HG03175 (cell line): ENCODE measurements at regions not wholly inside any gene's neighbourhood (a gene's known extent, or its start where the extent isn't known, plus 50 kb on each side); places are given as distances from the start of the nearest gene placed in this dataset.

Experiments used
- ATAC-seq: cut with Tn5 transposase; IDR thresholded peaks from one replicate; pipeline ENCODE4 v1.9.1; 2021; ENCODE audit warnings: mild to moderate bottlenecking, moderate library complexity; ENCODE audit not compliant: unreplicated experiment

GRCh38 chr2:9106338-9107167 is 100.1 kb upstream of the ASAP2 start:
- ATAC-seq, result no peak

- ATAC-seq, result no peak
Measured at GRCh38 chr2:9105601-9106337, 100.8 kb upstream of the ASAP2 start.

- no peak for ATAC-seq
Measured at GRCh38 chr2:9103663-9104277, 100.3 kb upstream of the MBOAT2 start.

- ATAC-seq, result no peak
Measured at GRCh38 chr2:9102861-9103662, 99.6 kb upstream of the MBOAT2 start.

- ATAC-seq, result no peak
Measured at GRCh38 chr2:9101763-9102425, 98.4 kb upstream of the MBOAT2 start.

GRCh38 chr2:9100080-9100876 is 96.8 kb upstream of the MBOAT2 start:
- ATAC-seq, result peak; percentile 37

- ATAC-seq, result peak; percentile 70
Measured at GRCh38 chr2:9099341-9099751, 95.9 kb upstream of the MBOAT2 start.

- ATAC-seq, result no peak
Measured at GRCh38 chr2:9097892-9098291, 94.4 kb upstream of the MBOAT2 start.

- ATAC-seq, result no peak
Measured at GRCh38 chr2:9097239-9097638, 93.8 kb upstream of the MBOAT2 start.

- ATAC-seq, result no peak
Measured at GRCh38 chr2:9096761-9097160, 93.3 kb upstream of the MBOAT2 start.

- ATAC-seq, result no peak
Measured at GRCh38 chr2:9095690-9096089, 92.2 kb upstream of the MBOAT2 start.

GRCh38 chr2:9095226-9095625 is 91.7 kb upstream of the MBOAT2 start:
- no peak for ATAC-seq

- no peak for ATAC-seq
Measured at GRCh38 chr2:9094117-9094516, 90.6 kb upstream of the MBOAT2 start.

- no peak for ATAC-seq
Measured at GRCh38 chr2:9093324-9093723, 89.8 kb upstream of the MBOAT2 start.

- peak; percentile 92 for ATAC-seq
Measured at GRCh38 chr2:9092383-9093282, 89.1 kb upstream of the MBOAT2 start.

GRCh38 chr2:9091811-9092210 is 88.3 kb upstream of the MBOAT2 start:
- peak; percentile 11 for ATAC-seq

- no peak for ATAC-seq
Measured at GRCh38 chr2:9089831-9090230, 86.3 kb upstream of the MBOAT2 start.

- ATAC-seq, result no peak
Measured at GRCh38 chr2:9087121-9087681, 83.7 kb upstream of the MBOAT2 start.
